Kidney epithelial cell (primary cell): ENCODE measurements at regions not wholly inside any gene's neighbourhood (a gene's known extent, or its start where the extent isn't known, plus 50 kb on each side); places are given as distances from the start of the nearest gene placed in this dataset.

Source experiments
- DNase-seq: peaks from one replicate; pipeline ENCODE4 v3.0.0-alpha.2; 2010; ENCODE audit warnings: low read depth
- H3K27me3 ChIP-seq: 2 replicates; pipeline ENCODE4 v1.6.0; 2011; ENCODE audit warnings: low read length; ENCODE audit not compliant: control insufficient read depth, insufficient read depth
- H3K36me3 ChIP-seq: 2 replicates; pipeline ENCODE4 v1.5.1; 2011; ENCODE audit warnings: low read length; ENCODE audit not compliant: control insufficient read depth, insufficient read depth
- H3K4me3 ChIP-seq: 2 replicates; pipeline ENCODE4 v1.5.1; 2011; ENCODE audit warnings: low read depth, mild to moderate bottlenecking, control low read depth, low read length
- CTCF ChIP-seq: IDR thresholded peaks from 2 replicates; pipeline ENCODE4 v1.5.1; 2011; ENCODE audit warnings: mild to moderate bottlenecking, moderate library complexity, low read length, control low read depth, inconsistent platforms; ENCODE audit not compliant: insufficient read depth, poor library complexity, severe bottlenecking

DNA sequence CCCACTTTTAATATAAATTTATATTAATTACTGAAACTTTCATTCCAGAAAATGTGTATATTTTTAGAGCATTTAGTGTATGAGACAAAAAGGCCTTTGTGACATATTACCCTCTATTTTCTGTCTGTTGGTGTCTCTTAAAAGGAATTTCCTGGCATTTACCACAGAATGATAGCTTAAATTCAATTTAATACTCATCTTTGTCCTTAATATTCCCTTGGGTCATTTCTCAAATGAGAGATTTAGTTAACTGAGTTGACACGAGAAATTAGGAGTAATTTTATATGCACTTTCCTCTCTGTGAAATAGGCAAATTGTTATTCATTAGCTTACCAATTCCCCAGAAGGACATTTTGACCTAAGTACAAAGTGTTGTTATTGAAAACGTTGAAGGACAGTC, 101.7 kb upstream of the CTTNBP2 start:
- no peak for TF ChIP-seq CTCF
- Histone ChIP-seq H3K36me3 (no peaks in the 10 kb centered on the region), H3K4me3 (no peak overlapping the region), H3K27me3 (no peaks in the 10 kb centered on the region)
- DNase-seq: no peak

GRCh38 chr7:117975476-117975875, 102.2 kb upstream of the CTTNBP2 start:
- no peak for TF ChIP-seq CTCF
- Histone ChIP-seq H3K36me3 (no peaks in the 10 kb centered on the region), H3K4me3 (no peak overlapping the region), H3K27me3 (no peaks in the 10 kb centered on the region)
- DNase-seq: no peak

DNA sequence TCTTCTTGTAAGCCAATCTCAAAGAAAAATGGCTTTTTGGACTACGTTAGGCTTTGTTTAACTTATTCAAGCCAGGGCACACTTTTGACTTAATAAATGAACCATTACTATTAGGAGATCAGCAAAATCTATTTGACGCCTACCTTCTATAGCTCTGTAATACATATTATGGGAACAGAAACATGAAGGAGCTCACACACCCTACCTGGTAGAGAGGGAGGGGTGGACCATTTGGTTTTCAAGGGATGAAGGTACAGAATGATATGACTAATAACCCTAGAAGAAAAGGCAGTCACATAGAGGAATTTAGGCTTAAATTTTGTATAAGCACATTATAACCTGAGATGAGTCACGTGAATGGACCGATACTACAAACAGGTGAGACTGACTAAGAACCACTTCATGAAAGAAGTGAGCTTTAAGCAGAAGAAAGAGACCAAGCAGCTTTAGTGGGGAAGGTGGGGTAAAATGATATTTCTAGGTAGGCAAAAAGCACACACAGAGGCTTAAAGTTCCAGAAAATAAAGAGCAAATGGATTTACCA, 106.8 kb upstream of the CTTNBP2 start:
- Histone ChIP-seq H3K4me3 (no peak overlapping the region), H3K27me3 (no peaks in the 10 kb centered on the region), H3K36me3 (no peaks in the 10 kb centered on the region)
- no peak for TF ChIP-seq CTCF
- no peak for DNase-seq

- no peak for TF ChIP-seq CTCF
- DNase-seq: no peak
- H3K36me3 ChIP-seq: no peaks in the 10 kb centered on the region
These were observed 109.1 kb upstream of the CTTNBP2 start for GRCh38 chr7:117982071-117983055.

DNA sequence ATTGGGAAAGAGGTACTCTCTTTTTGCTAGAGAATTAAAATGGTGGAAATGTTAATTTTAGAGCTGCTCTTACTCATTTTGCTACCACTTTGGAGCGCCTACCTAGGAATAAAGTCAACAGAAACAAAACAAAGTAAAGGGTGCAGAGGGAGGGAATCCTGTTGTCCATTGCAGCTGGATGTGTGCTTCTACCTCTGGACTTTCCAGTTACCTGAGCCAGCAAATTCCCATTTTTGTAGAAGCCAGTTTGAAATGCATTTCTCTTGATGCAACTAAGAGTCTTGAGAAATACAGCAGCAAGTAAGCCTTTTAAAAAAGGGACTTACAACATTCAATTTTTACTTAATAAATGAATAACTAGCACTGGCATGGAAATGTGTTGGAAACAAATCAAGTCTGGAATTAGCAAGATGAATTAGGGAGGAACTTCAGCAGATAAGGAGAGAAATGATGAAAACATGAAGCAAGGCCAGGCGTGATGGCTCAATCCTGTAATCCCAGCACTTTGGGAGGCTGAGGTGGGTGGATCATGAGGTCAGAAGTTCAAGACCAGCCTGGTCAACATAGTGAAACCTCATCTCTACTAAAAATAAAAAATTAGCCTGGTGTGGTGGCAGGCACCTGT, 113.5 kb upstream of the CTTNBP2 start:
- Histone ChIP-seq H3K4me3 (no peak overlapping the region), H3K27me3 (no peaks in the 10 kb centered on the region), H3K36me3 (no peaks in the 10 kb centered on the region)
- no peak for DNase-seq
- no peak for TF ChIP-seq CTCF

More at GRCh38 chr7:117982071-117983055, 109.1 kb upstream of the CTTNBP2 start:
- Histone ChIP-seq H3K4me3 (no peak overlapping the region), H3K27me3 (no peaks in the 10 kb centered on the region)
